ENCODE measurements at regions not wholly inside any gene's neighbourhood (a gene's known extent, or its start where the extent isn't known, plus 50 kb on each side); places are given as distances from the start of the nearest gene placed in this dataset.

GRCh38 chr18:55762424-55762823 is 174.4 kb upstream of the TCF4 start:
- no peak overlapping the region for H3K27ac ChIP-seq
- no peaks in the 10 kb centered on the region for H3K36me3 ChIP-seq
- no peak for DNase-seq
- no peak for TF ChIP-seq CTCF (IDR thresholded peaks at IDR 0.05; ENCODE audit: low read depth, low read length)
- H3K4me3 ChIP-seq (ENCODE audit: low read depth, low read length) = no peak overlapping the region
- no peaks in the 10 kb centered on the region for H3K9me3 ChIP-seq (ENCODE audit: severe bottlenecking)
- no peaks in the 10 kb centered on the region for H3K27me3 ChIP-seq (ENCODE audit: insufficient read depth, low read depth, severe bottlenecking)

GRCh38 chr18:55753643-55754263 is 165.8 kb upstream of the TCF4 start:
- no peak overlapping the region for H3K4me3 ChIP-seq (ENCODE audit: low read depth, low read length)
- no peak for DNase-seq
- no peak for TF ChIP-seq CTCF (IDR thresholded peaks at IDR 0.05; ENCODE audit: low read depth, low read length)
- H3K9me3 ChIP-seq (ENCODE audit: severe bottlenecking) = no peaks in the 10 kb centered on the region
- H3K36me3 ChIP-seq = no peaks in the 10 kb centered on the region
- no peak overlapping the region for H3K27ac ChIP-seq
- H3K27me3 ChIP-seq (ENCODE audit: insufficient read depth, low read depth, severe bottlenecking) = no peaks in the 10 kb centered on the region

- Histone ChIP-seq H3K27ac (no peak overlapping the region), H3K27me3 (ENCODE audit: insufficient read depth, low read depth, severe bottlenecking) (no peaks in the 10 kb centered on the region), H3K36me3 (no peaks in the 10 kb centered on the region), H3K4me3 (ENCODE audit: low read depth, low read length) (no peak overlapping the region), H3K9me3 (ENCODE audit: severe bottlenecking) (no peaks in the 10 kb centered on the region)
- DNase-seq = no peak
- TF ChIP-seq CTCF (IDR thresholded peaks at IDR 0.05; ENCODE audit: low read depth, low read length) = no peak
Observed at GRCh38 chr18:55751476-55751875, 163.5 kb upstream of the TCF4 start.

- no peak for DNase-seq
- Histone ChIP-seq H3K27me3 (ENCODE audit: insufficient read depth, low read depth, severe bottlenecking) (no peaks in the 10 kb centered on the region), H3K27ac (no peak overlapping the region), H3K4me3 (ENCODE audit: low read depth, low read length) (no peak overlapping the region), H3K9me3 (ENCODE audit: severe bottlenecking) (no peaks in the 10 kb centered on the region), H3K36me3 (no peaks in the 10 kb centered on the region)
- TF ChIP-seq CTCF (IDR thresholded peaks at IDR 0.05; ENCODE audit: low read depth, low read length) = no peak
Observed at GRCh38 chr18:55748227-55748738, 160.3 kb upstream of the TCF4 start.

GRCh38 chr18:55744206-55744605 is 156.2 kb upstream of the TCF4 start:
- Histone ChIP-seq H3K27me3 (ENCODE audit: insufficient read depth, low read depth, severe bottlenecking) (no peaks in the 10 kb centered on the region), H3K9me3 (ENCODE audit: severe bottlenecking) (no peaks in the 10 kb centered on the region), H3K36me3 (no peaks in the 10 kb centered on the region), H3K27ac (no peak overlapping the region), H3K4me3 (ENCODE audit: low read depth, low read length) (no peak overlapping the region)
- no peak for DNase-seq
- no peak for TF ChIP-seq CTCF (IDR thresholded peaks at IDR 0.05; ENCODE audit: low read depth, low read length)

- Histone ChIP-seq H3K27me3 (ENCODE audit: insufficient read depth, low read depth, severe bottlenecking) (no peaks in the 10 kb centered on the region), H3K27ac (no peak overlapping the region), H3K4me3 (ENCODE audit: low read depth, low read length) (no peak overlapping the region), H3K9me3 (ENCODE audit: severe bottlenecking) (no peaks in the 10 kb centered on the region), H3K36me3 (no peaks in the 10 kb centered on the region)
- TF ChIP-seq CTCF (IDR thresholded peaks at IDR 0.05; ENCODE audit: low read depth, low read length) = no peak
- DNase-seq = no peak
Observed at GRCh38 chr18:55743736-55744135, 155.7 kb upstream of the TCF4 start.
